ENCODE measurements at regions not wholly inside any gene's neighbourhood (a gene's known extent, or its start where the extent isn't known, plus 50 kb on each side); places are given as distances from the start of the nearest gene placed in this dataset.

- H3K9me3 ChIP-seq (ENCODE audit: control extremely low read depth in 1 of 3, control insufficient read depth in 2 of 3, insufficient read depth in 1 of 3, low read length in 2 of 3) = no peaks in the 10 kb centered on the region
- no peaks in the 10 kb centered on the region for H4K20me1 ChIP-seq (ENCODE audit: control insufficient read depth, insufficient read depth, low read length, poor library complexity, severe bottlenecking)
- ATAC-seq (ENCODE audit: low read depth) (no peak), DNase-seq (no peak)
- no peaks in the 10 kb centered on the region for H3K4me1 Mint-ChIP-seq
- H3K27me3 Mint-ChIP-seq = no peaks in the 10 kb centered on the region
- H3K4me3 ChIP-seq (ENCODE audit: control extremely low read depth in 1 of 5, extremely low read depth in 1 of 5, insufficient read depth in 1 of 5, low read depth in 2 of 5, low read length in 4 of 5) = no peak overlapping the region
- H3K27me3 ChIP-seq (replicated peaks in 1 of 4; ENCODE audit: control extremely low read depth in 1 of 4, control insufficient read depth in 3 of 4, insufficient read depth in 4 of 4, low read length in 3 of 4) = no peaks in the 10 kb centered on the region
- H3K4me1 ChIP-seq (ENCODE audit: control insufficient read depth in 2 of 2, insufficient read depth in 2 of 2, low read length in 2 of 2) = no peaks in the 10 kb centered on the region
- no peaks in the 10 kb centered on the region for H3K9me3 Mint-ChIP-seq (ENCODE audit: insufficient read depth)
- H3K36me3 ChIP-seq (replicated peaks in 1 of 2; ENCODE audit: control extremely low read depth in 1 of 2, control insufficient read depth in 1 of 2, extremely low read depth in 1 of 2, insufficient read depth in 2 of 2, low read length in 1 of 2) = no peaks in the 10 kb centered on the region
- H3K79me2 ChIP-seq (ENCODE audit: control insufficient read depth, insufficient read depth, low read length) = no peaks in the 10 kb centered on the region
- H3K27ac Mint-ChIP-seq = no peak overlapping the region
- no peak overlapping the region for H3K4me3 Mint-ChIP-seq
- H3K4me2 ChIP-seq (replicated peaks; ENCODE audit: low read depth, low read length, poor library complexity, severe bottlenecking) = no peak overlapping the region
- 100% methylated on average over 1 of the region's 4 CpGs for WGBS (ENCODE audit: insufficient coverage)
- H3K9ac ChIP-seq (ENCODE audit: low read length) = no peak overlapping the region
- no peak overlapping the region for H2AFZ ChIP-seq (ENCODE audit: insufficient read depth, low read depth, low read length, poor library complexity, severe bottlenecking)
- intact Hi-C loops (cut with micrococcal nuclease) = no loop called here
- TF ChIP-seq EZH2 (IDR thresholded peaks at IDR 0.05; ENCODE audit: borderline replicate concordance, insufficient read depth, low read depth, low read length, poor library complexity, severe bottlenecking) = no peak
- TF ChIP-seq CTCF (IDR thresholded peaks at IDR 0.05) = no peak
- ChIA-PET CTCF (interaction anchor here (0.5 kb wide), 1 partner anchor 11 kb away, joined by 5 read pairs; no protein-coding TSS in a partner anchor), POLR2A (no interaction called here)
- H3K27ac ChIP-seq (ENCODE audit: low read length in 2 of 2) = no peak overlapping the region
Observed at GRCh38 chr1:73824065-73824464, 373.9 kb downstream of the LRRIQ3 start.

- H3K4me1 Mint-ChIP-seq = no peaks in the 10 kb centered on the region
- H3K9me3 Mint-ChIP-seq (ENCODE audit: insufficient read depth) = peaks cover 3% of the 10 kb centered on the region
- ChIA-PET POLR2A (no interaction called here), CTCF (no interaction called here)
- no peak overlapping the region for H3K4me3 Mint-ChIP-seq
- no peaks in the 10 kb centered on the region for H3K4me1 ChIP-seq (ENCODE audit: control insufficient read depth in 2 of 2, insufficient read depth in 2 of 2, low read length in 2 of 2)
- ATAC-seq (ENCODE audit: low read depth) (no peak), DNase-seq (no peak)
- H3K9me3 ChIP-seq (ENCODE audit: control extremely low read depth in 1 of 3, control insufficient read depth in 2 of 3, insufficient read depth in 1 of 3, low read length in 2 of 3) = no peaks in the 10 kb centered on the region
- no peaks in the 10 kb centered on the region for H3K27me3 ChIP-seq (replicated peaks in 1 of 4; ENCODE audit: control extremely low read depth in 1 of 4, control insufficient read depth in 3 of 4, insufficient read depth in 4 of 4, low read length in 3 of 4)
- no peaks in the 10 kb centered on the region for H3K79me2 ChIP-seq (ENCODE audit: control insufficient read depth, insufficient read depth, low read length)
- no peak overlapping the region for H3K4me3 ChIP-seq (ENCODE audit: control extremely low read depth in 1 of 5, extremely low read depth in 1 of 5, insufficient read depth in 1 of 5, low read depth in 2 of 5, low read length in 4 of 5)
- H3K27me3 Mint-ChIP-seq = no peaks in the 10 kb centered on the region
- no peak overlapping the region for H3K27ac ChIP-seq (ENCODE audit: low read length in 2 of 2)
- H3K4me2 ChIP-seq (replicated peaks; ENCODE audit: low read depth, low read length, poor library complexity, severe bottlenecking) = no peak overlapping the region
- no peak overlapping the region for H3K9ac ChIP-seq (ENCODE audit: low read length)
- H4K20me1 ChIP-seq (ENCODE audit: control insufficient read depth, insufficient read depth, low read length, poor library complexity, severe bottlenecking) = no peaks in the 10 kb centered on the region
- no peak overlapping the region for H2AFZ ChIP-seq (ENCODE audit: insufficient read depth, low read depth, low read length, poor library complexity, severe bottlenecking)
- intact Hi-C loops (cut with micrococcal nuclease) = no loop called here
- TF ChIP-seq CTCF (IDR thresholded peaks at IDR 0.05) (no peak), EZH2 (IDR thresholded peaks at IDR 0.05; ENCODE audit: borderline replicate concordance, insufficient read depth, low read depth, low read length, poor library complexity, severe bottlenecking) (no peak)
- H3K36me3 ChIP-seq (replicated peaks in 1 of 2; ENCODE audit: control extremely low read depth in 1 of 2, control insufficient read depth in 1 of 2, extremely low read depth in 1 of 2, insufficient read depth in 2 of 2, low read length in 1 of 2) = no peaks in the 10 kb centered on the region
- no peak overlapping the region for H3K27ac Mint-ChIP-seq
Observed at GRCh38 chr1:73821520-73821919, 376.5 kb downstream of the LRRIQ3 start.

All from B cell (primary cell).